Retinal pigment epithelial cell (primary cell): ENCODE measurements at regions not wholly inside any gene's neighbourhood (a gene's known extent, or its start where the extent isn't known, plus 50 kb on each side); places are given as distances from the start of the nearest gene placed in this dataset.

ENCODE experiments used
- DNase-seq: peaks from one replicate; pipeline ENCODE4 v3.0.0-alpha.2; 2010; ENCODE audit warnings: low read depth
- H3K4me3 ChIP-seq: 2 replicates; pipeline ENCODE4 v1.5.1; 2011; ENCODE audit warnings: mild to moderate bottlenecking, low read length, control low read depth, moderate library complexity
- CTCF ChIP-seq: conservative IDR thresholded peaks from 2 replicates; pipeline ENCODE4 v1.5.1; 2011; ENCODE audit warnings: low read depth, low read length, control low read depth, inconsistent platforms

DNA sequence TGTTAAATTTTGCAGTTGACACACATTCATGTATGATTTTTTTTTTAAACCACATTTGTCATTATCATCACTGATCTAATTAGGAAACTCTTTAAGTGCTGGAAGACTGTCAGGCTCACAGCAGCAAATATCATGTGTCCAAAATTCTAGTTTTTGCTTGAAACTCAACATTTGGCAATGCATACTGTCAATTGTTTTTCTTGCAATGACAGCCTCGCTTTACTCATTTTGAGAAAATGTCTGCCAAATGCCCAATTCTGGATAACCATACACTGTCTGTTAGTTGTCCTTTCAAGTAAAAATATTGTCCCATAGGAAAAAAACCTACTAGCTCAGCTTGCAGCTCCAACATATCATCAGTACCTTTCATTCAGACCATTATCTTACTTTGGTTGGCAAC lies 523.9 kb upstream of the ARGLU1 start:
- no peak for DNase-seq
- no peak for TF ChIP-seq CTCF

GRCh38 chr13:107091428-107091827 lies 523.5 kb upstream of the ARGLU1 start:
- no peak for DNase-seq
- no peak for TF ChIP-seq CTCF
- H3K4me3 ChIP-seq: no peak overlapping the region

More for the DNA sequence above, 523.9 kb upstream of the ARGLU1 start:
- no peak overlapping the region for H3K4me3 ChIP-seq

GRCh38 chr13:107088061-107088460 lies 520.1 kb upstream of the ARGLU1 start:
- no peak for TF ChIP-seq CTCF
- no peak overlapping the region for H3K4me3 ChIP-seq
- no peak for DNase-seq

- no peak overlapping the region for H3K4me3 ChIP-seq
- no peak for DNase-seq
- no peak for TF ChIP-seq CTCF
These were observed 511.6 kb upstream of the ARGLU1 start for GRCh38 chr13:107079423-107080049.

DNA sequence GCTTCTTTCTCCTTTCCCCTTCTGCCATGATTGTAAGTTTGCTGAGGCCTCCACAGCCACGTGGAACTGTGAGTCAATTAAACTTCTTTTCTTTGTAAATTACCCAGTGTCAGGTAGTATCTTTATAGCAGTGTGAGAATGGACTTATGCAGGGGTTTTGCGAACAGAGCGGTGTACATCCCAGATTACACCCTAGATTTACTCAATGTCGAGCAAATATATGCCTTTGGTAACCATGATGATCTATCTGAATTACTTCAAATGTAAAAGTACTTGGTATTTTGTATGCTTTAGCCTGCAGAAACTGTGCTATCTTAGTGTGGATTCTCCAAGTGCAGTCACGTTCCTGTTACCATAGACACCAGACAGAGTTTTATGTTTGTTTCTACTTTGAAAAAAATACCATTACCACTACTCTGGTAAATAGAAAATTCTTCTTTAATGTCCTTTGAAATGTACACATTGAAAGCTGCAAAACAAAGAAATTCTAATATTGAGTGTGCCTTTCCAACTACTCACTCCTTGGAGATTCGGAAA lies 510.4 kb upstream of the ARGLU1 start:
- DNase-seq: no peak
- no peak overlapping the region for H3K4me3 ChIP-seq
- no peak for TF ChIP-seq CTCF

DNA sequence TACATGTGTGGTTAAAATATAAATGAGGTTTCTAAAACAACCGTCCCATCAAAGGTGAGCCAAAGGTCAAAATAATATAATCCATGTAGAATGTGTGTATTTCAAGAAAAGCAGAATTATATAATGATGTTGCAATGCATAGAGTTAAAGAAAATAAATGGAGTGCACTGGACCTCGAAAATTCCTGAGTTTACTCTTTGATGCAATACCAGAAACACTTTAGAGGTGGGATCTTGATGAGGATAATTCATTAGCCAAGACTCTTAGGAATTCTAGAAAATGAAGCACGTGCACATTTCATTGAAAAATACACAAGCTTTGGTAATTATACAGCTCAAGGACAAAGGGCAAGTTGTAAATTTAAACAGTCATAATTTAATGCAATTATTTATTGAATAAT lies 508.9 kb upstream of the ARGLU1 start:
- TF ChIP-seq CTCF: no peak
- DNase-seq: no peak
- H3K4me3 ChIP-seq: no peak overlapping the region

DNA sequence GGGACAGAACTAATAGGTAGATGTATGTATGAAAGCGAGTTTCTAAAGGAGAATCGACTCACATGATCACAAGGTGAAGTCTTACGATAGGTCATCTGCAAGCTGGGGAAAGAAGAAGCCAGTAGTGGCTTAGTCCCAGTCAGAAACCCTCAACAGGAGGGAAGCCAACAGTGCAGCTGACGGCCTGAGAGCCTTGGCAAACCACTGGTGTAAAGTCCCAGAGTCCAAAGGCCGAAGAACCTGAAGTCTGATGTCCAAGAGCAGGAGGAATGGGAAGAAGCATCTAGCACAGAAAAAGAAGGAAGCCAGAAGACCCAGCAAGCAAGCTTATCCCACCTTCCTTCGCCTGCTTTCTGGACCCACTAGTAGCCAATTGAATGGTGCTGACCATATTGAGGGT lies 507.6 kb upstream of the ARGLU1 start:
- no peak for DNase-seq
- TF ChIP-seq CTCF: no peak
- no peak overlapping the region for H3K4me3 ChIP-seq
